CD4-positive, alpha-beta T cell (primary cell): ENCODE measurements at regions not wholly inside any gene's neighbourhood (a gene's known extent, or its start where the extent isn't known, plus 50 kb on each side); places are given as distances from the start of the nearest gene placed in this dataset.

Experiments
- ATAC-seq: fragments of 200-7000 bp; cut with Tn5 transposase; one replicate; pipeline ENCODE4 v1.10.0; 2022; ENCODE audit warnings: mild to moderate bottlenecking; ENCODE audit not compliant: poor library complexity
- CTCF ChIA-PET: fragments of 350-600 bp; sonication (Branson Sonifier 250); formaldehyde crosslinking; loops from one replicate; lab custom pipeline; 2021; ENCODE audit warnings: antibody characterized with exemption, inconsistent platforms; lab: Charles Lee
- POLR2A ChIA-PET: fragments of 350-600 bp; sonication (Branson Sonifier 250); formaldehyde crosslinking; loops from one replicate; lab custom pipeline; 2021; ENCODE audit warnings: antibody characterized with exemption, inconsistent platforms; lab: Charles Lee
- DNase-seq, 14 experiments: peaks; one replicate each; pipeline ENCODE4 v3.0.0-alpha.2; 2013 to 2020; ENCODE audit warnings: mixed read lengths in 2 of 14
- H3K27ac ChIP-seq, 2 donors: one replicate each; pipeline versions ENCODE4 v1.5.1 to v1.7.0; 2013; ENCODE audit warnings: low read length in 2 of 2, low read depth in 1 of 2, mild to moderate bottlenecking in 1 of 2
- H3K27me3 ChIP-seq, 2 experiments: 1 replicate in 1 of 2; 2 replicates in 1 of 2; pipeline versions ENCODE4 v1.6.1 to v1.7.0; 2013; ENCODE audit warnings: low read length in 2 of 2, control low read depth in 1 of 2, mild to moderate bottlenecking in 1 of 2, moderate library complexity in 1 of 2; ENCODE audit not compliant: insufficient read depth in 2 of 2, control insufficient read depth in 1 of 2
- H3K36me3 ChIP-seq: one replicate; pipeline ENCODE4 v1.6.1; 2013; ENCODE audit warnings: low read length, control low read depth; ENCODE audit not compliant: insufficient read depth
- H3K4me1 ChIP-seq: one replicate; pipeline ENCODE4 v1.6.1; 2013; ENCODE audit warnings: low read length, control low read depth; ENCODE audit not compliant: insufficient read depth
- H3K4me3 ChIP-seq: one replicate; pipeline ENCODE4 v1.5.1; 2013; ENCODE audit warnings: mild to moderate bottlenecking, low read length, moderate library complexity
- H3K9me3 ChIP-seq, 2 experiments: 1 replicate in 1 of 2; 2 replicates in 1 of 2; pipeline versions ENCODE4 v1.6.1 to v1.7.0; 2013; ENCODE audit warnings: low read length in 2 of 2, mild to moderate bottlenecking in 2 of 2, control low read depth in 1 of 2, moderate library complexity in 1 of 2; ENCODE audit not compliant: control insufficient read depth in 1 of 2, insufficient read depth in 1 of 2
- H3K27ac Mint-ChIP-seq: one replicate; pipeline ENCODE4 v1.8.0; 2020; ENCODE audit warnings: mixed read lengths
- H3K27me3 Mint-ChIP-seq: one replicate; pipeline ENCODE4 v1.8.0; 2021; ENCODE audit warnings: mixed read lengths
- H3K36me3 Mint-ChIP-seq: one replicate; pipeline ENCODE4 v1.8.0; 2021; ENCODE audit warnings: low read depth, mixed read lengths
- H3K4me1 Mint-ChIP-seq: one replicate; pipeline ENCODE4 v1.8.0; 2021; ENCODE audit warnings: low read depth, mixed read lengths
- H3K4me3 Mint-ChIP-seq: one replicate; pipeline ENCODE4 v1.8.0; 2020; ENCODE audit warnings: mild to moderate bottlenecking, mixed read lengths
- H3K9me3 Mint-ChIP-seq: one replicate; pipeline ENCODE4 v1.8.0; 2020; ENCODE audit warnings: mixed read lengths
- CTCF ChIP-seq: fragments of 200-600 bp; IDR thresholded peaks from one replicate; pipeline ENCODE4 v1.8.0; 2022; ENCODE audit warnings: antibody characterized with exemption, mild to moderate bottlenecking
- intact Hi-C, 2 experiments: fragments of 100-400 bp; cut with DNase I in 1 of 2; cut with micrococcal nuclease in 1 of 2; formaldehyde crosslinking; loops; one replicate each; pipeline versions ENCODE4 v1.15.1 to v1.9.0; 2023 to 2025; cut with DNase I, micrococcal nuclease

- Mint-ChIP-seq H3K9me3 (no peaks in the 10 kb centered on the region), H3K4me1 (no peaks in the 10 kb centered on the region), H3K27me3 (no peaks in the 10 kb centered on the region), H3K4me3 (no peak overlapping the region), H3K36me3 (no peaks in the 10 kb centered on the region), H3K27ac (no peak overlapping the region)
- H3K36me3 ChIP-seq, result no peaks in the 10 kb centered on the region
- no peak overlapping the region for H3K4me3 ChIP-seq
- ATAC-seq (peak; percentile 98), DNase-seq (peak; percentile 36 to 79 (median 53))
- peaks cover 0 to 5% of the 10 kb centered on the region in 2 experiments for H3K27me3 ChIP-seq
- ChIA-PET CTCF (interaction anchor here (0.9 to 1.7 kb wide), 4 partner anchors 10 to 196 kb away, joined by 3 to 8 read pairs (median 4); no protein-coding TSS in a partner anchor), POLR2A (interaction anchor here (0.9 kb wide), 1 partner anchor 176 kb away, joined by 3 read pairs; no protein-coding TSS in a partner anchor)
- intact Hi-C loops, result loop anchor here (1.0 to 10.0 kb wide), 3 partner anchors 90 to 1802 kb away; partner anchors contain the start of gene STK39 (in 1 of the 2)
- no peak overlapping the region for H3K27ac ChIP-seq
- peaks cover 0 to 4% of the 10 kb centered on the region in 2 experiments for H3K9me3 ChIP-seq
- H3K4me1 ChIP-seq, result peaks cover 6% of the 10 kb centered on the region
- peak; percentile 50 for TF ChIP-seq CTCF
Measured at GRCh38 chr2:168336786-168337388, 89.5 kb upstream of the STK39 start.

- Mint-ChIP-seq H3K9me3 (no peaks in the 10 kb centered on the region), H3K27me3 (no peaks in the 10 kb centered on the region), H3K27ac (no peak overlapping the region), H3K4me1 (no peaks in the 10 kb centered on the region), H3K4me3 (no peak overlapping the region), H3K36me3 (no peaks in the 10 kb centered on the region)
- Histone ChIP-seq H3K4me3 (no peak overlapping the region), H3K27me3 (peaks cover 0 to 5% of the 10 kb centered on the region in 2 experiments), H3K9me3 (no peaks in the 10 kb centered on the region), H3K36me3 (no peaks in the 10 kb centered on the region), H3K4me1 (peaks cover 6% of the 10 kb centered on the region), H3K27ac (no peak overlapping the region)
- ATAC-seq (no peak), DNase-seq (no peak)
- ChIA-PET POLR2A (no interaction called here), CTCF (no interaction called here)
- intact Hi-C loops, result loop anchor here (1.0 to 10.0 kb wide), 3 partner anchors 91 to 1803 kb away; partner anchors contain the start of gene STK39 (in 1 of the 2)
- TF ChIP-seq CTCF, result no peak
Measured at GRCh38 chr2:168338292-168338691, 90.9 kb upstream of the STK39 start.

GRCh38 chr2:168338803-168339437, 91.5 kb upstream of the STK39 start:
- Histone ChIP-seq H3K27ac (no peak overlapping the region), H3K4me3 (no peak overlapping the region), H3K36me3 (no peaks in the 10 kb centered on the region), H3K4me1 (peaks cover 6% of the 10 kb centered on the region), H3K27me3 (peaks cover 0 to 5% of the 10 kb centered on the region in 2 experiments), H3K9me3 (no peaks in the 10 kb centered on the region)
- ChIA-PET CTCF (no interaction called here), POLR2A (no interaction called here)
- Mint-ChIP-seq H3K4me1 (no peaks in the 10 kb centered on the region), H3K27me3 (peaks cover 5% of the 10 kb centered on the region), H3K36me3 (no peaks in the 10 kb centered on the region), H3K4me3 (no peak overlapping the region), H3K27ac (no peak overlapping the region), H3K9me3 (no peaks in the 10 kb centered on the region)
- DNase-seq (no peak), ATAC-seq (no peak)
- TF ChIP-seq CTCF, result no peak
- intact Hi-C loops, result loop anchor here (1.0 to 10.0 kb wide), 3 partner anchors 92 to 1804 kb away; partner anchors contain the start of gene STK39 (in 1 of the 2)
